Mucosa of descending colon (tissue), 3 donors: ENCODE measurements at regions not wholly inside any gene's neighbourhood (a gene's known extent, or its start where the extent isn't known, plus 50 kb on each side); places are given as distances from the start of the nearest gene placed in this dataset.

ENCODE experiments used
- ATAC-seq: fragments of 200-7000 bp; cut with Tn5 transposase; one replicate; pipeline ENCODE4 v1.9.1; 2020; ENCODE audit warnings: mild to moderate bottlenecking, moderate library complexity
- DNase-seq, 3 donors: peaks; one replicate each; pipeline ENCODE4 v3.0.0-alpha.2; 2020
- H3K36me3 ChIP-seq: fragments of 200-600 bp; one replicate; pipeline ENCODE4 v1.8.0; 2021; ENCODE audit warnings: low read depth, mild to moderate bottlenecking
- H3K4me1 ChIP-seq: fragments of 200-600 bp; one replicate; pipeline ENCODE4 v1.8.0; 2021; ENCODE audit warnings: low read depth, mild to moderate bottlenecking
- H3K4me3 ChIP-seq: fragments of 200-600 bp; one replicate; pipeline ENCODE4 v1.8.0; 2021; ENCODE audit warnings: mild to moderate bottlenecking
- H3K9me3 ChIP-seq: fragments of 200-600 bp; one replicate; pipeline ENCODE4 v1.8.0; 2021; ENCODE audit warnings: mild to moderate bottlenecking
- intact Hi-C, 2 donors: fragments of 100-400 bp; cut with DNase I in 1 of 2; cut with micrococcal nuclease in 1 of 2; formaldehyde crosslinking; loops; one replicate each; pipeline versions ENCODE4 v1.11.0 to v1.11.1; 2022; cut with DNase I, micrococcal nuclease
- TF ChIP-seq, protein P1 (sequence below): fragments of 200-600 bp; IDR thresholded peaks from one replicate; pipeline ENCODE4 v1.8.0; 2022; ENCODE audit warnings: antibody characterized with exemption, mild to moderate bottlenecking
- donor health status: DM: no; HTN: no; CAD: no; lungs with moderate emphysema.
- donor health status: DM: no; HTN: no; CAD: no.
- donor health status: DM: no; HTN: yes; CAD: no.

DNA sequence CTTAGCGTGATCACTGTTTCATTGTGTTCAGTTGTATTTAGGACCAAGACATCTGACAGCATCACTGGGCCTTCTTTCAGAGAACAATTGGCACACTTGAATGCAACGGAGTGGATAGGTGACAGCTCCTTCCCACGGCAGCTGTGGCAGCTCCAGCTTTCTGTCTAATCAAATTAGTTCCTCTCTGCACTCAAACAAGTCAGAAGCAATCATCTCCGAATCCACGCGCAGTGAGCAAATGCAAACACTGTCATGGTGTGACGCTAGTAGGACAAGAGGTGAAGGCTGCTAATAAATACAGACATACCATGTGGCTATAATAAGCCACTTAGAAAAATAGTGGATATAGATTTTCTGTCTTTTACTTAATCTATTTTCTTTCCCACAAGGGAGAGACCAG is 542.4 kb downstream of the ACTR3B start:
- intact Hi-C loops = no loop called here
- TF ChIP-seq, protein P1, sequence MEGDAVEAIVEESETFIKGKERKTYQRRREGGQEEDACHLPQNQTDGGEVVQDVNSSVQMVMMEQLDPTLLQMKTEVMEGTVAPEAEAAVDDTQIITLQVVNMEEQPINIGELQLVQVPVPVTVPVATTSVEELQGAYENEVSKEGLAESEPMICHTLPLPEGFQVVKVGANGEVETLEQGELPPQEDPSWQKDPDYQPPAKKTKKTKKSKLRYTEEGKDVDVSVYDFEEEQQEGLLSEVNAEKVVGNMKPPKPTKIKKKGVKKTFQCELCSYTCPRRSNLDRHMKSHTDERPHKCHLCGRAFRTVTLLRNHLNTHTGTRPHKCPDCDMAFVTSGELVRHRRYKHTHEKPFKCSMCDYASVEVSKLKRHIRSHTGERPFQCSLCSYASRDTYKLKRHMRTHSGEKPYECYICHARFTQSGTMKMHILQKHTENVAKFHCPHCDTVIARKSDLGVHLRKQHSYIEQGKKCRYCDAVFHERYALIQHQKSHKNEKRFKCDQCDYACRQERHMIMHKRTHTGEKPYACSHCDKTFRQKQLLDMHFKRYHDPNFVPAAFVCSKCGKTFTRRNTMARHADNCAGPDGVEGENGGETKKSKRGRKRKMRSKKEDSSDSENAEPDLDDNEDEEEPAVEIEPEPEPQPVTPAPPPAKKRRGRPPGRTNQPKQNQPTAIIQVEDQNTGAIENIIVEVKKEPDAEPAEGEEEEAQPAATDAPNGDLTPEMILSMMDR = no peak
- H3K9me3 ChIP-seq = peaks cover 32% of the 10 kb centered on the region
- ATAC-seq = no peak
- H3K4me3 ChIP-seq = no peak overlapping the region
- DNase-seq = no peak
- H3K4me1 ChIP-seq = no peaks in the 10 kb centered on the region
- H3K36me3 ChIP-seq = no peaks in the 10 kb centered on the region

DNA sequence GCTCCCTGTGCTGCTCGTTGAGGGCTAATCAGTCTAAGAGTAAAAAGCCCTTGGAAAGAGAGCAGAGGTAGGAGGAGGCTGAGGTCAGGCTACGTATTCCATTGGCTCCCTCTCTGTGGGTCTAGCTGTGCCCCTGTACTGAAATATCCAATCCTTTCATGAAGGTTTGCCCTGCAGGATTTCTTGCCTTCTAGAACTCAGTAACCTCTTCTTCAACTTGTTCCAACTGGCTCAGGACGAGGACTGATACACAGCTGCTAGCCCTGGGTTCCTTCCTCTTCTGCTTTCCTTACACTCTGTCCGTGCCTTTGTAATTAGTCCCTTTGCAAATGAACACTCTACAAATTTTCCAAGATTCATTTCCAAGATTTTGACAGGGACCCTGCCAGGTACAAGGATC is 560.5 kb downstream of the ACTR3B start:
- Histone ChIP-seq H3K36me3 (no peaks in the 10 kb centered on the region), H3K9me3 (peaks cover 12% of the 10 kb centered on the region), H3K4me1 (no peaks in the 10 kb centered on the region), H3K4me3 (no peak overlapping the region)
- intact Hi-C loops = no loop called here
- DNase-seq (no peak), ATAC-seq (no peak)
- TF ChIP-seq, protein P1 = no peak

DNA sequence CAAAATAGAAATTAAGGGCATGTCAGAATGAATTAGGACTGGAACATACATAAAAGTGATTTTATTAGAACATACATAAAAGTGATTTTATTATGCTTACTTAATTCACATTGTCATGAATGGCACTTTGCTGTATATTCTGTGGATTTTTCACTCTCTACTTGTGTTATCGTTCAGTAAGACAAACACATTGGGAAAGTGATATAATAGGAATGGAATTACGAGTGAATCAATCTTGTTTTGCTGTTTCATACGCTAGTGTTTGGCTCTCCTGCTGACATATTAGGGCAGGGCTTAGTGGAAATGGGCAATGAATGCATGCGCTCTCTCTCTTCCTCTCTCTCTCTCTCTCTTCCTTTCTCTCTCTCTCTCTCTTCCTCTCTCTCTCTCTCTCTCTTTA is 561.1 kb downstream of the ACTR3B start:
- TF ChIP-seq, protein P1 = no peak
- H3K4me3 ChIP-seq = no peak overlapping the region
- DNase-seq (no peak), ATAC-seq (no peak)
- H3K9me3 ChIP-seq = peaks cover 10% of the 10 kb centered on the region
- H3K4me1 ChIP-seq = no peaks in the 10 kb centered on the region
- intact Hi-C loops = no loop called here
- H3K36me3 ChIP-seq = no peaks in the 10 kb centered on the region

DNA sequence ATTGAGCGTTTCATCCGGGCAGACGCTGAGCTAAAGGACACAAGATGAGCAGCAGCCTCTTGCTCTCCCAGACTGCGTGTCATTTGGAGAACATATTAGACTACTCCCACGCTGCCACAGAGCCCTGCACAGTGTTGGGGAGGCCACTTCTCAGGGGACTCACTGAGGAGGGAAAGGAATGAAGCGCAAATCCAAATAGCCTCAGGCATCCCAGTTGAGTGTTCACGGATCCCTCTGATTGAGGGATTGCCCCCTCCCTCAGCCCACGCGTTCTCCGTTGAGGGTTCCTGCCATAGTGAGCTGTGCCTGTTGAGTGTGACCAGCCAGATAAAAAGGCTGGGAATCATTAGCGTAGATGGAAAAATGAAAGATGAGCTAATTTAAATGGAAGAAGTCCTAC is 563.4 kb downstream of the ACTR3B start:
- no peaks in the 10 kb centered on the region for H3K4me1 ChIP-seq
- no peak for ATAC-seq
- intact Hi-C loops = no loop called here
- TF ChIP-seq, protein P1 = no peak
- peaks cover 11% of the 10 kb centered on the region for H3K9me3 ChIP-seq
- DNase-seq = no peak
- no peak overlapping the region for H3K4me3 ChIP-seq
- H3K36me3 ChIP-seq = no peaks in the 10 kb centered on the region

DNA sequence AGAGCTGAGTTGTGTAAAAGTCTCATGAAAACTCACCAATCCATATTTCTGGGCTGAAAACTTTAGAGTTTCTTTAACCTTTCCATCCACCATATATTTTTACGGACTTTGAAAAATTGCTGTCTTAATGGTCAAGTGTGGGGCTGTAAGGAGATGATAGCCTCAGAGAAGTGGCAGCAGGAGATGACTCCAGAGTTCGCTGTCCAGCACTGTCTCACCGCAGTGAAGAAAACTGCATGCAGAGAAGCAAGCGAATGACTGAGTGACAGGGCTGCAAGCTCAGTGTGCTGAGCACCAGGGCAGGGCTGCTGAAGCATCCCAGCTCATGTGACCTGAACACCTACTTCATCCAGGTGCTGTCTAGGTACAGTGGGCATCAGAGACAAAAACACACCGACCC is 564.5 kb downstream of the ACTR3B start:
- no peaks in the 10 kb centered on the region for H3K4me1 ChIP-seq
- intact Hi-C loops = no loop called here
- DNase-seq = no peak
- no peak for ATAC-seq
- H3K9me3 ChIP-seq = peaks cover 8% of the 10 kb centered on the region
- TF ChIP-seq, protein P1 = no peak
- no peaks in the 10 kb centered on the region for H3K36me3 ChIP-seq
- H3K4me3 ChIP-seq = no peak overlapping the region

DNA sequence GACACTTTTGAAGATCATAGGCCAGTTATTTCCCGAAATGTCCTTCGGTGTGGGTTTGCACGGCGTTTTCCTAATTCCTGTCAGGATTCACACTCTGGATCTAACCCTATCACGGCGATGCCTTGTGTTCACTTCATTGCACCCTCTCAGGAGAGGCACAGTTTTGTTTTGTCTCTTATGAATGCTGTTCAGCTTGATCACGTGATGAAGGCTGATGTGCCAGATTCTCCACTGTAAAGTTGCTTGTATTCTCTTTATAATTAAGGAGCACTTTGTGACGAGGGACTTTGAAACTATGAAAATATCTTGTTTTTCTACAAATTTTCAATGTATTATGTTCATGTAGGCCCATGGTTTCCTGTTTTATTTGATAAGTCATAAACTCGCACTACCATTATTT is 568.1 kb downstream of the ACTR3B start:
- H3K4me1 ChIP-seq = no peaks in the 10 kb centered on the region
- TF ChIP-seq, protein P1 = no peak
- H3K36me3 ChIP-seq = no peaks in the 10 kb centered on the region
- peaks cover 15% of the 10 kb centered on the region for H3K9me3 ChIP-seq
- H3K4me3 ChIP-seq = no peak overlapping the region
- DNase-seq (no peak), ATAC-seq (no peak)
- intact Hi-C loops = no loop called here
